HG03354 (cell line): ENCODE measurements at regions not wholly inside any gene's neighbourhood (a gene's known extent, or its start where the extent isn't known, plus 50 kb on each side); places are given as distances from the start of the nearest gene placed in this dataset.
"Not testable (repeated sequence)": the region's sequence is repeated elsewhere in the genome, so short reads cannot be mapped to it uniquely, and the experiment has no call there.

Experiments
- ATAC-seq: cut with Tn5 transposase; IDR thresholded peaks from one replicate; pipeline ENCODE4 v1.9.1; 2021; ENCODE audit warnings: mild to moderate bottlenecking; ENCODE audit not compliant: unreplicated experiment, poor library complexity, severe bottlenecking

DNA sequence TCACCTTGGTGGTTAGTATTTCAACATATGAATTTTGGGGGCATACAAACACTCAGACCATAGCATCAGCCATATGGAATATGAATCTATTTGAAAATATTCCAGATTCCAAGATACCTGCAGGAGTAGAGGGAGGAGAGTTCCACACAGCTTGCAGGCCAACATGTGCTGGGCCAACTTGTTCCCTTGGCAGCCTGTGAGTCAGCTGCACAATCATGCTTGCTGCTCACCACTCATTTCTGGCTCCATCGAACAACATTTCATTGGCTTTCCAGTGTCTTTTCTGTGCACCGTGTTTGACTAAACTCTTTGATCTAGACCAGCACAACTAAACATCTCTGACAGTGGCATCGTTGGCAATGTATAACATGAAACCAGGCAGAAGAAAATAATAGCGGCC lies 282.5 kb upstream of the RASGEF1B start:
- no peak for ATAC-seq

DNA sequence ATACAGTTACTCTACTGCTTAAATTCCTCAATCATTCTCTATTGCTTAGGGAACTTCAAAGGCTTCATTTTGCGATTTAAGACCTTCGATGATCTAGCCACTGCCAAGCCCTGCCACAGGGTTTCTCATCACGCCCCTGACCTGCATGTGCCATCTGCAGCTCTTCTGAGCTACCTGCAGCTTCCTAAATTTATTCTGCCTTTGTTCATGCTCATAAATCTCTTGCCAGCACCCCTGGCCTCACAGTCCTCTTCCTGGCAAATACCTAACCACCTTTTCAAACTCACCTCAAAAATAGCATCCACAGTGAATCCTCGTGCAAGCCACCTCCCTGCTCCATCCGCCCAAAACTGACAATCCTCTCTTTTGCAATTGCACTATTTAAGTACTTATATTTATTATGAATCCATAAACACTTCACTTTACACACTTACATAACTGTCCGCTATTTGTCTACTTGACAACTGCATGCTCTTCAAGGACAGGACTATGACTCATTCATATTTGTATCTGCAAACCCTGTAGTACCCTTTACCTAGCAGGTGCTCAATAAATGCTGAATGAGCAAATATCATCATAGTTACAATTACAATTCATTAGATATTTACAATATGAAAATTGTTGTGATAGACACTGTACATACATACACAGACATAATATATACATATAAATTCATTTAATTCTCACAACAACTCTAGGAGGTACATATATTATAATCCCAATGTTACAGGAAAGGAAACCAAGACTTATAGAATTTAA lies 280.0 kb upstream of the RASGEF1B start:
- ATAC-seq: no peak

DNA sequence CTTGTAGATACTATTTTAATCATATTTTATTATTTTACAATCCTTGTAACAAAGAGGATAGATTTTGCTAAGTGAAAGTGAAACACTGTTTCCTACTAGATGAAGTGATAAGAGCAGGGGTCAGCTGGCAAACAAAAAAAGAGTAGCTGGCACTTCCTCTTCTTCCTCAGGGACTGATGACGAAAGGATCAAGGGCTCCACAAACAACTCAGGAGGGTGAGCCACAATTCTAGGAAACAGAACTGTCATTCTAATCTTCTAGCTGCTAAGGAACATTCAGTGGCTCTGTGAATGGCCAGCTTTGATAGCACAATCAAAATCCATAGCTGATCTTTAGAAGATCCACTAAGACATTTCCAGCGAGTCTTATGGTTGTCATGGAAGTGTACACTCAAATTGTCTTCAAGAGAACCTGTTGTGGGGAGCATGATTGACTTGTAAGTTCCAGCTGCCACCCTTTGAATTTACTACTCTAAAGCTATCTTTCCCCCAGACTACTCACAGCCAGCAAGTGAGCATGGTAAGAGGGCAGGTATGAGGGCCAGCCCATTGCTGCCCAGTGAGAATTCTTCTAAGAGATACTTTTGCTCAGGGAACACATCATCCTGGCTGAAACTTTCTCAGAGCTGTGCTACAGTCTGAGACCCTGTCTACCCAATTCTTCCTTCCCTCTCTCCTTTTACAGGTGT lies 275.7 kb upstream of the RASGEF1B start:
- ATAC-seq: no peak

DNA sequence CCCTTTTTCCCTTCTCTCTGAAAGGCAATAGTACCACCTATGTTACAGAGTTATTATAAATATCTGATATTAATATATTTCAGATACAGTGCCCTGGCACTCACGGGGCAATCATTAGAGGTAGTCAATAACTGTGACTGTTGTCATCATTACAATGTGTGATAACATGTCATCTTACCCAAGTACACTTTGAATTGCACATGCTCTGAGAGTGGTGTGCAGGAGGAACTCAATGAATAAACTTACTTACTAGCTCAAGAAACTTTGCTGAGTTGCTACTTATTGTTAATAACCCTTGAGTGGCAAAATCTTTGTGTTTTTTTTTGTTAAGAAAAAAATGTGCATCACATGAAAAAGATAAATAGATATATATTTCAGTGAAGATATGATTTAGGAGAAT lies 275.1 kb upstream of the RASGEF1B start:
- ATAC-seq: no peak

GRCh38 chr4:81746071-81746470 lies 274.4 kb upstream of the RASGEF1B start:
- no peak for ATAC-seq

- no peak for ATAC-seq
These were observed 273.3 kb upstream of the RASGEF1B start for GRCh38 chr4:81745050-81745449.

GRCh38 chr4:81743731-81744435 lies 272.2 kb upstream of the RASGEF1B start:
- no peak for ATAC-seq

GRCh38 chr4:81740487-81740886 lies 268.8 kb upstream of the RASGEF1B start:
- ATAC-seq: no peak

DNA sequence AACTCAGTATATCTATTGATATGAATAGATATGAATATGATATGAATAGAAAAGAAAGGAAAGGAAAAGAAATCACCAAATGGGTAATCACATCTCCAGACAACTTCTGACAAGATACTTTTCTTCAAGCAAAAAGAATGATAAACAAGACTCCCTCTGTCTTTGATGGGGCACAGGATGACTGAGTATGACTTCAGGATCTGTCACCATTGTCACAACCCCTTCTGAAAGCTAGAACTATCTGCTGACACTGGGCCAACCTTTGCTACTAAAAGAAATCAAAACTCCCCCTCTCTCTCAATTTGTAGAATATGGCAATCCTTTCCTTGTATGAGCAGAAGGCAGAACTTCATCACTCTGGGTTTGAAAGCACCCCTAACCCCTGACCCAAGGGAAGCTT lies 267.2 kb upstream of the RASGEF1B start:
- no peak for ATAC-seq

GRCh38 chr4:81737865-81738559 lies 266.3 kb upstream of the RASGEF1B start:
- ATAC-seq: no peak

DNA sequence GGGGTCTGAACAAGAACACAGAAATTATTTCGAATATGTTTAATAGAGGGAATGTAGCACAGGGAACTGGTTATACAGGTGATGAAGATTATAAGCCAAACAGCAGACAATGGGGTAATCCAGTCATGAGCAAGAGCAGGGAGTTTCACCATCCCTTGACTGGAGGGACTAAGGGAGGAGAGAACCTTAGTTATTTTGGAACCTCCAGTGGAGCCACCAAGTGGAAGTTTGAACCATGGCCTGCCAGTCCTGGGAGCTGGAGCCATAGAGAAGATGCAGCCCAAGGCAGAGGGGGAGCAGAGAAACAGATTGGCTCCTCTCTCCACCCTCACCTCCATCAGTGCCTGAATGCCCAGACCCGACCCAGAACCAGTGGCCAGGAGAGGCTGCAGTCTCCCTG lies 264.6 kb upstream of the RASGEF1B start:
- ATAC-seq: no peak

- no peak for ATAC-seq
These were observed 261.3 kb upstream of the RASGEF1B start for GRCh38 chr4:81732980-81733379.

- ATAC-seq: peak; percentile 99
These were observed 253.2 kb upstream of the RASGEF1B start for GRCh38 chr4:81724925-81725329.

DNA sequence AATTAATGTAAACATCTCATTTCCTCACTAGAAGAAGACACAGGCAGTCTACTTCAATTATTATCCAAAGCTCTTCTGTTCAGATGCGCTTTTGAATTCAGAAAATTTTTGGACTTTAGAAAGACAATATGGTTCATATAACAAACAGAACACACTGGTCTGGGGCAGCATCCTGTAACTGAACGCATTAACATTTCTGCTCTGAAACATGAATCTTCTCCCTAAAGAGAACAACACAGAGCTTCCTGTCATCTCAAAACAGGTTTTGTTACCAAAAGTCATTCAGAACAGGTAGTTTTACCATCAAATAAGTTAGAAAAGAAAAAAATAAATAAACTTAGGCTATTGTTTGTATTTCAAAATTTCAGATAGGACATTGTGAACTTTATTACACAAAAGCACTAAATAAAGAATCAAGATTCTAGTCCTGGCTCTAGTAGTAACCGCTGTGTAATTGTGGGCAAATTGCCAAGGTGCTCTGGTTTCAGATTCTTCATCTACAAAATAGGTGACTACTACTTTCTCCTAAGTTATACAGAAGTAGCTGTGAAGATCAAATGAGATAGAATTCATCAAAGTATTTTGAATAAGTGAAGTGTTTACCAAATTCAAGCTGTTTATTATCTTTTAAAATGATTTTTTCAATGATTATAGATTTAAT lies 252.3 kb upstream of the RASGEF1B start:
- no peak for ATAC-seq

DNA sequence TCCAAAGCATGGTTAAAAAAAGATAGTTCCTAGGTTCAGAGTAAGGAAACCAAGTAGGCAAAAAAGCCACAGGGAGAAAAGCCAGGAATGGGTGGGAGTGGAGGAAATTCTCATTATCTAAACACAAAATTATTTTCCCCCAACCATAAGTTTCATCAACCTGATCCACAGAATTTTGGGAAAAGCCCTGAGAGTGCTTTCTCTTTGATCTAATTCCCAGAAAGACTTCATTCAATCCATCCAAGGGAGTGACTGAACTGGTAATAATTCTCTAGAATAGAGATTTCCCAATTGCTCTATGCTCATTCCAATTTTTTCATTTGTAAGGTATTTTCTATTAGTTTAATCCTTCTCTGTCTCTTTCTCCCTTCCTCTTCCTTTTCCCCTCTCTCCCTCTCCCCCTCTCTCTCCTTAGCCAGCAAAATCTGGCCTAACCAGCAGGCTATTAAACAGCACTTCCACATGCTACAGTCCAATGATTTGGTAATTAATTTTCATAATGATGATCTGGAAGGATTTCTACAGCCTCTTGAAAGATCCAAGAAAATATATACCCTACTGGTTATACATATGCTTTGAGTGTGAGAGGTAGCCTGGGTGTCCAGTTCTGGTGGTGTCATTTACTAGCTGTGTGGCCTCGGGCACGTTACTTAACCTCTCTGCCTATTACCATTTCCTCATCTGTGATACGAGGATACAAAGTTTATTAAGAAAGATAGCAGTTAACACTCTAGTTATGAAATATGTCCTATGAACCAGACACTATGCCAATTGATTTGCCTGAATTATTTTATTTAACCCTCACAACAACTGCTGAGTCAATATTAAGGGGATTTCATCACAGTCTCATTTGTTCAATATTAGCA lies 251.5 kb upstream of the RASGEF1B start:
- no peak for ATAC-seq

GRCh38 chr4:81722290-81722851 lies 250.7 kb upstream of the RASGEF1B start:
- no peak for ATAC-seq

- no peak for ATAC-seq
These were observed 244.1 kb upstream of the RASGEF1B start for GRCh38 chr4:81715757-81716156.

GRCh38 chr4:81715357-81715756 lies 243.7 kb upstream of the RASGEF1B start:
- ATAC-seq: not testable (repeated sequence)

DNA sequence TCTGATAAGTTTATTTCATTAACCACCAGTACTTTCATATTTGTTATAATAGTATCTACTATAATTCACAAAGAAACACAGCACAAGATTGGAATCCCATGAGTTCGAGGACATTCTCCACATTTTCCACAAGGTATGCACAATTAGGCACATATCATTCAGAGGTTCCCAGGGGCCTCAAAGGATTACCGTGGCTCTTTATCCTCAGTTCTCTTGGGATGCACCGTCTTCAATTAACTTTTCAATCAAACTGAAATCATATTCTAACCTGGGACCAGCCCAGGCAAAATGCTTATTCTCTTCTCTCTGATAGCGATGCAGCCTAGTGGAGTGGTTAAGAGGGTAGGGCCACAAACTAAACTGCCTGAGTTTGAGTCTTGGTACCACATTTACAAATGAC lies 242.6 kb upstream of the RASGEF1B start:
- ATAC-seq: no peak
